Gastroesophageal sphincter (tissue), 4 donors: ENCODE measurements at regions not wholly inside any gene's neighbourhood (a gene's known extent, or its start where the extent isn't known, plus 50 kb on each side); places are given as distances from the start of the nearest gene placed in this dataset.
A peak's percentile ranks its signal among the peaks of the same experiment; 100 is the strongest.

ENCODE experiments used
- ATAC-seq: fragments of 150-250 bp; one replicate; pipeline ENCODE4 v1.9.1; 2016; ENCODE audit warnings: mild to moderate bottlenecking, moderate library complexity
- H3K27ac ChIP-seq, 4 donors: fragments of 200-600 bp; sonication (generic) in 3 of 4; 1 replicate in 3 of 4; 2 replicates in 1 of 4; pipeline ENCODE4 v1.5.1; 2016 to 2019
- H3K27me3 ChIP-seq: fragments of 200-600 bp; sonication (generic); one replicate; pipeline ENCODE4 v1.5.1; 2019
- H3K36me3 ChIP-seq, 2 donors: fragments of 200-600 bp; sonication (generic); one replicate each; pipeline ENCODE4 v1.5.1; 2019; ENCODE audit warnings: control low read depth in 1 of 2
- H3K4me1 ChIP-seq, 3 donors: fragments of 200-600 bp; sonication (generic); 1 replicate in 2 of 3; 2 replicates in 1 of 3; pipeline ENCODE4 v1.5.1; 2016 to 2019; ENCODE audit warnings: control low read depth in 2 of 3
- H3K4me3 ChIP-seq, 2 donors: fragments of 200-600 bp; sonication (generic); one replicate each; pipeline ENCODE4 v1.5.1; 2019; ENCODE audit warnings: mild to moderate bottlenecking in 1 of 2, moderate library complexity in 1 of 2
- H3K9me3 ChIP-seq, 3 donors: fragments of 200-600 bp; sonication (generic); one replicate each; pipeline ENCODE4 v1.5.1; 2017 to 2019; ENCODE audit warnings: control low read depth in 2 of 3
- CTCF ChIP-seq, 4 experiments: fragments of 200-600 bp in 2 of 4; fragments of 450-650 bp in 2 of 4; sonication (generic) in 1 of 4; IDR thresholded peaks; one replicate each; pipeline ENCODE4 v1.5.1; 2017 to 2019; ENCODE audit warnings: antibody characterized with exemption in 4 of 4, mild to moderate bottlenecking in 2 of 4, moderate library complexity in 2 of 4
- EP300 ChIP-seq: sonication (generic); formaldehyde crosslinking; IDR thresholded peaks from one replicate; pipeline ENCODE4 v1.6.1; 2017; ENCODE audit warnings: antibody characterized with exemption, mild to moderate bottlenecking
- POLR2A ChIP-seq, 2 donors: fragments of 450-650 bp; IDR thresholded peaks; one replicate each; pipeline ENCODE4 v1.6.1; 2017; ENCODE audit warnings: antibody characterized with exemption in 2 of 2, mild to moderate bottlenecking in 2 of 2, moderate library complexity in 1 of 2
- POLR2AphosphoS5 ChIP-seq: sonication (generic); formaldehyde crosslinking; IDR thresholded peaks from one replicate; pipeline ENCODE4 v1.6.1; 2017; ENCODE audit warnings: antibody characterized with exemption
- WGBS, 2 donors: methylation state at CpG; one replicate each; pipeline ENCODE4 v1.1.5; 2018; ENCODE audit warnings: low coverage in 1 of 2; 5-methylcytosine and 5-hydroxymethylcytosine counted together

GRCh38 chr2:100767224-100767653, 52.7 kb upstream of the NPAS2 start:
- H3K9me3 ChIP-seq = no peaks in the 10 kb centered on the region
- peak overlapping the region in 3 of 4 donors; percentile 30 to 57 (median 53) for H3K27ac ChIP-seq
- TF ChIP-seq POLR2A (IDR thresholded peaks at IDR 0.05) = no peak
- TF ChIP-seq POLR2AphosphoS5 = peak; percentile 51
- no peak for TF ChIP-seq EP300
- TF ChIP-seq CTCF (IDR thresholded peaks at IDR 0.05) = no peak
- peaks cover 0 to 25% (median 17%) of the 10 kb centered on the region in 3 donors for H3K4me1 ChIP-seq
- ATAC-seq = no peak
- no peaks in the 10 kb centered on the region for H3K36me3 ChIP-seq
- H3K4me3 ChIP-seq = no peak overlapping the region
- no peaks in the 10 kb centered on the region for H3K27me3 ChIP-seq
- 0% methylated on average over 1 of the region's 1 CpG; no CpG with 5 or more reads in 1 of the 2 donors for WGBS, 2 donors

- Histone ChIP-seq H3K9me3 (no peaks in the 10 kb centered on the region), H3K4me1 (peaks cover 0 to 25% (median 17%) of the 10 kb centered on the region in 3 donors), H3K27me3 (no peaks in the 10 kb centered on the region), H3K36me3 (no peaks in the 10 kb centered on the region), H3K4me3 (no peak overlapping the region), H3K27ac (peak overlapping the region in 3 of 4 donors; percentile 30 to 57 (median 53))
- WGBS, 2 donors = 67 to 70% methylated on average over 3 to 5 of the region's 7 CpGs
- no peak for TF ChIP-seq EP300
- no peak for TF ChIP-seq CTCF (IDR thresholded peaks at IDR 0.05)
- no peak for TF ChIP-seq POLR2AphosphoS5
- no peak for TF ChIP-seq POLR2A (IDR thresholded peaks at IDR 0.05)
- no peak for ATAC-seq
Observed at GRCh38 chr2:100767810-100768806, 51.8 kb upstream of the NPAS2 start.
